KBM-7 (cell line): ENCODE measurements at regions not wholly inside any gene's neighbourhood (a gene's known extent, or its start where the extent isn't known, plus 50 kb on each side); places are given as distances from the start of the nearest gene placed in this dataset.
"Not testable (repeated sequence)": the region's sequence is repeated elsewhere in the genome, so short reads cannot be mapped to it uniquely, and the experiment has no call there.

Experiments used
- DNase-seq: peaks from one replicate; pipeline ENCODE4 v3.0.0-alpha.2; 2015
- in situ Hi-C: fragments of 300-500 bp; cut with MboI; formaldehyde crosslinking; loops from 2 replicates; pipeline ENCODE4 v1.14.3; 2020; ENCODE audit warnings: low sequenced_read_pairs, low pct_unique_long_range_greater_than_20kb, mixed read lengths

DNA sequence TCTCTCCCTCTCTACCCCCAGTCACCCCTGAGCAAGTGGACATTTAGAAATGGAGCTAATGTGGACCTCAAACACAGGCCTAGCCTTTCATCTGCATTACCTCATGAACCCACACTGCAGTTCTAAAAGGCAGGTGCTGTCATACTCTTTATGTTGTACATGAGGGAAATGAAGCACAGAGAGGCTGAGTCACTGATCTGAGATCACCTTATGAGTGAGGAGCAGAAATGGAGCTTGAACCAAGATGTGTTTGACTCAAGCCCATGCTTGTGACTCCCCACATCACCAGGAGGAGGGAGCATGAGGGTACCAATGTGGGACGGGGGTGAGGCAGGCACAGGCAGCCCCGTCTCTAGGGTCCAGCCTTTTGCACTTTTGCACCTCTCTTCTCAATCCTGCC is 702.8 kb downstream of the PTPRU start:
- no peak for DNase-seq
- in situ Hi-C loops = no loop called here

DNA sequence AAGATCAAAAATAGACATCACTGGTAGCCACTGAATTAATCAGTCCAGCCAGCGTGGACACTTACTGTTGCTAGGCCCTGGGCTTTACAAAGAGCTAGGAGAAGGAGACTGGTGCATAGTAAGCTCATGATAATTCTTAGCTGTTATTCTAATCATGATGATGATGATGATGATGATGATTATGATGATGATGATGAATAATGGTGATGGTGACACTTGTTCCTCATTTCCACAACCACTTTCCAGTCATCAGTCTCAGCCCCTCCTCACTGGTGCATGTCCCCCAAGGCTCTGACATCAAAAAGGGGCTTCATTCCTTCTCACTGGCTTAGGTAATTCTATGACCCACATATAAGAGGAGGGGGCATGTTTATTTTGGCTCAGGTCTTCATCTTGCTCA is 701.0 kb downstream of the PTPRU start:
- DNase-seq = no peak
- in situ Hi-C loops = no loop called here

DNA sequence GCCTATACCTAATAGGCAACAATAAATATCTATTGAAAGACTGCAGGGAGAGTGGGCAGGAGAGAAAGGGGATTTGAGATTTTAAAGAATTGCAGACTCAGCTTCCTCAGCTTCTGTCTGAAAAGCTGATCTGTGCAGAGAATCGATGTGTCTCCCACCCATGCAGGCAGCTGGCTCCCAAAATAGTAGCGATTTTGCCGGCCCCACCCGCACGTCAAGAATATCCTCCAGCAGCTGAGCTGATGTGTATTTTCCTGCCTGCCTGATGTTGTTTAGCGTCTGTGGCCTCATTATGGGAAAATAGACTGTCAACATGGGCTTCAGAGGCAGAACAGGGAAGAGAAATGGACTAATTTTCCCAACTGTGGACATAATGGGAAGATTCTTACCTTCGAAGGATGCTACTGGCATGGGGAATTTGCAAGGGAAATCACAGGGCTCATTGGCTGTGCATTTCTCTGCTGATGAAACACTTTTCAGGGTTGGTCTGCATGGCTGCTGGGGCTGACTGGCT is 699.8 kb downstream of the PTPRU start:
- in situ Hi-C loops = no loop called here
- DNase-seq = no peak

DNA sequence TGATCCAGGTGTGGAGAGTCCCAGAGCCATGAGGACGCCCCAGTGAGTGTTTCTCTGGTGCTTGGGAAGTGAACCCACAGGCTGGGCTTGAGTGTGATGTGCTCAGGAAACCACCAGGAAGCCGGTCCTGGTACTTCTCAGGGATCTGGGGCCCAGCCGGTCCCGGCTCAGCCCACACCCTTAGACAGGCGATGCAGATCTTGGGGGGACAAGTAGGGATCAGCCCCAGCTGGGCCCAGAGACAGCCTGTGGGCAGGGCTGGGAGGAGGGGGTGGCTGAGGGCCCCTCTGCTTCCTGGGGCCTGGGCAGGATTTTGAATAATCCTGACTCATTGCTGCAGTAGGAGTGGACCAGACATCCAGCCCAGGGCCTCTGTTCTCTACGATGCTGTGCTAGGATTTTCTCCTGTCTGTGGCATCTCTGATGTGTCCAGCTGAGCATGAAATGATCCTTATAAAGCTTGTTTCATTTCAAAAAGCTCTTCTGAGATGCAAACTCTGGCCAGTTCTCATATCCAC is 698.0 kb downstream of the PTPRU start:
- DNase-seq = no peak
- in situ Hi-C loops = no loop called here

DNA sequence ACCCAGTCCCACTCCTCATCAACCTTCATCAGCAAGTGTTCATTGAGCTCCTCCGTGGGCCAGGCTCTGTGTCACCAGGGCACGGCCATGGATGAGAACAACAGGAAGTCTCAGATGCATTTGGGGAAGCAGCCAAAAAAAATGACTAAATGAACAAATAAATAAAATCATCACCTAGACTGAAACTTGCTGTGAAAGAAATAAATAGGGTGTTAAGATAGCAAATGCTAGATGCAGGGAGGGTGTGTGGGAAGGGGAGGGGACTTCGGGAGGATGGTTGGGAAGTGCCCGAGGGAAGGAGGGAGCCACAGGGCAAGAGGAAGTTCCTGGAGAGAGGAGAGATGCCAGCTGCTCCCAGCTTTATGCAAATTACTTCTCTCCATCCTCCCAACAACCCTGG is 696.7 kb downstream of the PTPRU start:
- DNase-seq = no peak
- in situ Hi-C loops = no loop called here

DNA sequence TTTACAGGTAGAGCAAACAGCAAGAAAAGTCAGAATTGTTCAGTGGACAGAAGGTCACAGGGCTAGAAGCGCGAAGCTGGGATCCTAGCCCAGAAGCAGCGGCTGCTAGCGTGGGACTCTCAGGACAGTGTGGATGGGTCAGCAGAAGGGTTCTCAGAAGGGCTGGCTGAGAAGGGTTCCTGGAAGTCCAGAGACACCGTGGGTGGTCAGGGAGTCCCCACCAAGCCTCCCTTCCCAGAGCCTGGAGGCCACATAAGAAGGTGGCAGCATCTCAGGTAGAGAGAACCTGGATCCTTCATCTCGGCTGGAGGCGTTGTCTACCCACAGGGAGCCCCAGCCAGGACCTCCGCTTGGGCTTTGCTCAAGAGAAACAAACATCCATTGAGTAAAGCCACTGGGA is 696.3 kb downstream of the PTPRU start:
- in situ Hi-C loops = no loop called here
- no peak for DNase-seq

DNA sequence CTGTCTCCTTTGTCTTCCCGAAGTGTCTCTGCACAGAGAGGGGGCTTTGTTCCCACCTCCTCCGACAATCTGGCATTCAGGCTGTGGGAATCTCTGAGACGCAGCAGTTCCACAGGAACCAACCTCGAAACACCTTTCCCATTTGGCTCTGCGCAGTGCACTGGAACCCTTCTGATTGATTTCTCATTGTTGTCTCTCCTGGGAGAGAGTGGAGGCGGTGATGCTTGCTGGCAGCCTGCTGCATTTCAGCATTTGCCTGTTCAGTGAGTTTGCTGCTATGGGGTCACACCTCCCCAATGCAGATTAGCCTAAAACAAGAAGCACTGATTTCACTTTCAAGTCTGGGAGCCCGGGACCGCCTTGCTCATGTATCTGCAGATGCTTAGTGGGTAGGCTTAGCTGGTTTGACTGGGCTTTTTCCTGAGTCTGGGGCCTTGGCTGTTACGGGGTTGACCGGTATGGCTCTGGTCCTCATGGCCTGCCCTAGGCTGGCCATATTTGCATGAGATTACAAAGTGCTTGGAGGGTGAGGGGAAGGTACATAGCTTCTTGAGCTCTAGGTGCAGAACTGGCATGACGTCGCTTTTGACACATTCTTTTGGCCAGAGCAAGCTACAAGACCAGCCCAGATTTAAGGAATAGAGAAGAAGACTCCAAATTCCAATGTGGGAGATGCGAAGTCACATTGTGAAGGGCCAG is 695.3 kb downstream of the PTPRU start:
- in situ Hi-C loops = no loop called here
- no peak for DNase-seq

DNA sequence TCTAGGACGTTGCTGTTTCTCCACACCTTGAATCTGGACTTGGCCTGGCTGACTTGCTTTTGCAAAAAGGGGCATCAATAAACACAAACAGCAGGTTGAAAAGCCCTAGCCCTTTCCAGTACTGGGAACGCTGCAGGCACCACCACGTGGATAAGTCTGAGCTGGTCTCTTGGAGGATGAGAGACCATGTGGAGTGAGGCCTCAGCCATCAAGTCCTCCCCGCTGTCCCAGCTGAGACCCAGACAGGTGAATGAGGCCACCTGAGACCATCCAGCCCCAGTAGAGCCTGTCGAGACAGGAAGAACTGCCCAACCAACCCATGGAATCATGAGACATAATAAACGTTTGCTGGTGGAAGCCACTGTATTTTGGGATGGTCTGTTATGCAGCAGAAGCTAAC is 688.7 kb downstream of the PTPRU start:
- in situ Hi-C loops = no loop called here

DNA sequence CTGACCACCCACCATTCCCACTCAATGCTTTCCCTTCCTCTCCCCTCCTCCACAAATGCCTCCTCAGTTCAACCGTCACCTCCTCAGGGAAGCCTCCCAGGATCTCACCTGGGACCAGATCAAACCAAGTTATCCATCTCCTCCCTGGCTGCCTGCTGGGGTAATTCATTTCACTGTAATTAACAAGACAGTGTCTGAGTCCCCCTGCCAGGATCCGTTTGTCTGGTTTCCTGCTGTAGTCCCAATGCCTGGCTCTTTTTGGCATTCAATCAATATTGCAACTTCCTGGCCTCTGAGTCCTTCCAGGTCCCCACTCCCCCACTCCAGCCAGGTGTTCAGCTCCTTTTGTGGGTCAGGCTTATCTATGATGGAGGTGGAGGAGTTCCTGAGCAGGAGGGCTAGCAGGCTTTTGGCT is 687.7 kb downstream of the PTPRU start:
- in situ Hi-C loops = no loop called here
- no peak for DNase-seq

More for the DNA sequence above, 688.7 kb downstream of the PTPRU start:
- no peak for DNase-seq

DNA sequence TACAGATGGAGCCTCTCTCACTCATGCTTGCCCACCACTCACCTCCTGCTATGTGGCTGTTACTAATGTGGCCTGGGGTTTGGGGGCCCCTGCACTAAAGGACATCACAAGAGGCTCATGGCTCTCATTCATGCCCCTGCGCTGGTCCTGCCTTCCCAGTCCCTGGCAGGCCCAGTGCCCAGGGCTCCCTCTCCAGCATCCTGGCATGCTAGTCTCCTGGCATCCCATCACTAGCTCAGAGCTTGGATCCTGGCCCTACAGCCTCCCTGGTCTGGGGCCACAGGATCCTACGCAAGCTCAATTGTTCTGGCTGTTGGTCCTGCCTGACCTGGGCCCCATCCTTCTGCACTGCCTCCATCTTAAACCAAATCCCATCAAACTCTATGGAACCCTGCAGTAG is 685.4 kb downstream of the PTPRU start:
- in situ Hi-C loops = no loop called here

DNA sequence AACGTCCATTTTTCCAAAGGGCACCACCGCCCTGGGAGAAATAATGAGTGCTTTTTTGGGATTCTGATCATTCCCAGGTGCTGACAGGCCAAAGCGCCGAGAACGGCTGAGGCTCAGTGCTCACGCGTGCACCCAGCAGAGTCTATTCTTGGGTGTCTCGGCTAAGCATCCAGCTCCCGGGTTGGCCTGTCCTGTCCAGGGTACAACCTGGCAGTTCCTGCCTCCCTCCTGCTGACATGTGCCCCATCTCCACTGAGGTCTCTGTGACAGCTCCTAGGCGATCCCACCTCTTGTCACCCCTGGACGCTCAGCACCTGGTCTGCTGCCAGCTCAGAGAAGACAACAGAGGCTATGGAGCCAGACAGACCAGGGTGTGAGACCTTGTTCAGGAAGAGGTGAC is 684.5 kb downstream of the PTPRU start:
- in situ Hi-C loops = no loop called here
- DNase-seq = no peak

More for the DNA sequence above, 685.4 kb downstream of the PTPRU start:
- no peak for DNase-seq

DNA sequence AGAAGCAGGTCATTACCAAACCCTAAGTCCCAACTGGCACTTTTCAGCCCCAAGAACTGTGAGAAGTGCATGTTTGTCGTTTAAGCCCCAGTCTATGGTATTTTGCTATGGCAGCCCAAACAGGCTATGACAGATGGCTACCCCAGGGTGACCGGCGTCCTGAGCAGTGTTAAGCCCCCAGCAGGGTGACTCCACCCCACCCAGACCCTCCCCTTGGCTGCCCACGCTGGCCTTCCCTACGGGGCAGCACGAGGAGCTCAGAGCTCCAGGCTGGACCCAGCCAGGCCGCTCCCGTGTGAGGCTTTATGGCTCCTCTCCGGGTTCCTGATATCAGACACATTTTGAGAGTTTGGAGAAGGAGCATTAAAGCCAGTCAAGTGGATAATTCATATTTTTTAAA is 684.0 kb downstream of the PTPRU start:
- in situ Hi-C loops = no loop called here
- DNase-seq = no peak

DNA sequence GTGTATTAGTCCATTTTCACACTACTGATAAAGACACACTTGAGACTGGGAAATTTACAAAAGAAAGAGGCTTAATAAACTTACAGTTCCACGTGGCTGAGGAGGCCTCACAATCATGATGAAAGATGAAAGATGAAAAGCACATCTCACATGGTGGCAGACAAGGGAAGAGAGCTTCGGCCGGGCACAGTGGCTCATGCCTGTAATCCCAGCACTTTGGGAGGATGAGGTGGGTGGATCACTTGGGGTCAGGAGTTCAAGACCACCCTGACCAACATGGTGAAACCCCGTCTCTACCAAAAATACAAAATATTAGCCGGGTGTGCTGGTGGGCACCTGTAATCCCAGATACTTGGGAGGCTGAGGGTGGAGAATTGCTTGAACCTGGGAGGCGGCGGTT is 682.7 kb downstream of the PTPRU start:
- DNase-seq, in situ Hi-C loops: not testable (repeated sequence)

DNA sequence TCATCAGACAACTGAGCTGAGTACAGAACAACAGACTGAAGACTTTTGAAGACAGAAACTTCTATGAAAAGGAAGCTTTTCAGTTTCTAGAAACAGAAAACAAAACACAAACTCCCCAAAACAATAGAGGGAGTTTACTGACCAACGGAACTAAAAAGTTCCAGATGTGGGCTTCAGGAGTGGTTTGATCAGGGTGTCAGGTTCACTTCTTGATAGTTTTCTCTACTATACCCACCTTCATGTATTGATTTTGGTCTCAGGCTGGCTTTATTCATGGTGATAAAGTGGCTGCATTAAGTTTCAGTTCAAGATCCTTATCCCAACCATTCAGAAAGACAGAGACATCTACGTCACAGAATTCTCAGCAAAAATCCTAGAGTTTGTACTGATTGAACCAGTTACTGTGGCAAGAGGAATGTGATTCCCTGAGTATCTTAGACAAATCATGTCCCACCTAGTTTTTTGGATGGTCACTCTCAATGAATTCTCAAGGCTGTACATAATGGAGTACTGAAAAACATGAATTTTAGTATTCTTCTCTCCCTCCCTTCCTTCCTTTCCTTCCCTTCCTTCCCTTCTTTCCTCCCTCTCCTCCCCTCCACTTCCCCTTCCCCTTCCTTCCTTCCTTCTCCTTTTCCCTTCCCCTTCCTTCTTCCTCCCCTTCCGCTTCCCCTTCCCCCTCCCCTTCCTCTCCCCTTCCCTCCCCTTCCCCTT is 680.5 kb downstream of the PTPRU start:
- DNase-seq = no peak
- in situ Hi-C loops = no loop called here

DNA sequence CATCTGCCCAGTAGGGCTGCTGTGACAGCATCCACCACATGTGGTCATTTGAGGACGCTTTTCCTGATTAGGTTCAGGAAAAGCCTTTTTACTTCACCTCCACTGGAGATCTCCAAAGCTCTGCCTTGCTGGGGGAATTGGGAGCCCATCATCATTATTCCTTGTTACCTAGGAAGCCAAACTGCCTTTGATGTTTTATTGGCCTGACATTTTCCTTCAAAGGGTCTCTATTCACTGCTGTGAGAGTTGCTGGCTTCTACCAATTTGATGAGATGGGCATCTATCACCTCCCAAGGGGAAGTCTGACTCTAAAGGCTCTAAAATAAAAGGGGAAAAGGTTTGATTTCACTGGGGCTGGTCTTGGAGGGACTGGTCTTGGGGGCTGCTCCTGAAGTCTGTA is 678.6 kb downstream of the PTPRU start:
- in situ Hi-C loops = no loop called here
- DNase-seq = no peak

DNA sequence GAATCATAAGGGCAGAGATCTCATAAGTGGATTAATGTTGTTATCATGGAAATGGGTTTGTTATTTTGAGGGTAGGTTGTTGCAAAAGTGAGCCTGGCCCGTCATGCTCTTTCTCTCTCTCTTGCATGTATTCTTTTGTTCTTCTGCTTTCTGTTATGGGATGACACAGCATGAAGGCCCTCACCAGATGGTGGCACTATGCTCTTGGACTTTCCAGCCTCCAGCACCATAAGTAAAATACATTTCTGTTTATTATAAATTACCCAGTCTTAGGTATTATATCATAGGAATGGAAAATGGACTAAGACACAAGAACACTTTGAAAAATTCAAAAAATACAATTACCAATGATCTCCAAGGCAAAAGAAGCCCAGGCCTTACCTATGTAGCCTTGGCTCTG is 676.1 kb downstream of the PTPRU start:
- in situ Hi-C loops = no loop called here
- peak; percentile 10 for DNase-seq

DNA sequence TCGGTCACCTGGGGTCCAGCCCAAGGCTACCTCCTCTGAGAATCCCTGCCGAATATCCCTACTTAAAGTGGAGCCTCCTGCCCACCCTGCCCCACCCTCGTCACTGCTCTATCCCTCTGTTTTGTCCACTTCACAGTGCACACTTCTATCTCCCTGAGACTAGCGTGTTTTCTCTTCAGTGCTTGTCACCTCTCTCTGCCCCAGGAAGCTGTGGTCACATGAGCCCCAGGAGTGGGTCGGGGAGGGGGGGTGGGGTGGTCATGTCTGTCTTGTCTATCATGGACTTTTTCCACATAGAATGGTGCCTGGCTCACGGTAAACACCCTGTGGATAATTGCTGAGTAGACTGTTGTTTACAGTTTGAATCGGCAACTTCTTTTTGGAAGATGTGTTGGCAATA is 673.6 kb downstream of the PTPRU start:
- in situ Hi-C loops = no loop called here
- no peak for DNase-seq

DNA sequence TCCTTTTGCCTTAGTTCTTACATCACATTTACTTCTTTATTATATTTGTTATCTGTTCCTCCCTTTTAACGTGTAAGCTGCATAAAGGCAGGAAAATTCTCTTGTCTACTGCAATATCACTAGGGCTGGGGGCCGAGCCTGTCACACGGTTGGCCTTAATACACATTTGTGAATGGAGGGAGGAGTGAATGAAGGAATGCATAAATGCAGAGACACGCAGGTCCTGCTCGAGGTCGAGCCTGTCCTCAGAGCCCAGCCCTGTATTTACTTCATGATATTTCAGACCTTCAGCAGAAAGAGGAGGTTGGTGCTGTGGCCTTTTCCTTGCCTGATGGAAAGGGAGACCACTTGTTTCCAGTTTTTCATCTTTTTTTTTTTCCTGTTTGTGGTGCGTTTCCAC is 671.3 kb downstream of the PTPRU start:
- in situ Hi-C loops = no loop called here
- no peak for DNase-seq

DNA sequence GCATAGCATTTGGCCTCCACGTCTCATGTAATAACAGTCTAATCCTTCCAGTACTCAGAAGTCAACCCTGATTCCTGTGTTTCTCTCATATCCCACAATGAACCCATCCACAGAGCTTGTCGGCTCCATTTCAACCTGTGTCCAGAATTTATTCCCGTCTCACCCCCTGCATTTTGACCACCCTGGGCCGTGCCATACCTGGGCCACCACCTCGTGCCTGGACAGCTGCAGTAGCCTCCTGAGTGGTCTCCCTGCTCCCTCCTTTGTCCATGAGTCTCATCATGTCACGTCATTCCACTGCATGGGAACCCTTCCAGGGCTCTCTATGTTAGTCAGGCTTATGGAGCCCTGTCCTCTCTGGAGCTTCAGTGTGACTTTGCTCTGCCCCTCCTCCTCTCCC is 670.6 kb downstream of the PTPRU start:
- in situ Hi-C loops = no loop called here
- DNase-seq = no peak

DNA sequence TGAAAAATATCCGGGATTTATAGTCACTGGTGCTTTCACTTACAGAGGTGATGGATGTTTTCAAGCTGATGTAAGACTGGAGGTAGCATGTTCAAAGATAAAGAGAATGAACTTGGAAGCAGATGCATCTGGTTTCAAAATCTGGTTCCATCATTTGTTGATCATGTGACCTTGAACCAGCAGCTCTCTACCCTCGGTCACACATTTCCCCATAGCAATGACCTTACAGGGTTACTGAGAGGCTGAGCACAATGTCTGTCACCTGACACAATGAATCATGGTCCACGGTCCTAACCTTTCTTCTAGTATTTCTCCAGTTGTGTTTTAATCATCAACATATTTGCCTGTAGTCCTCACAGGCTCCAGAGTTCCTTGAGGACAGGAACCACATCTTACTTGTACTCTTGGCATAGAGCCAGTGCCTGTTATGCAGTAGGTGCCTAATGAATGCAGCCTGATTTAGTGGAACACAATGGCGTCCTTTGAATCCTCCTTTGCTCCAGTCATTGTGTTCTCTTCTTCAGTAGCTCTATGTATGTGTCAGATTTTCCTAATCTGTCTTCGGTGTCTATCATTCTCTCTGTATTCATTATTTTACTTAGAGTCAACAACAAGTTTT is 667.3 kb downstream of the PTPRU start:
- in situ Hi-C loops = no loop called here
- DNase-seq = no peak
